Gastroesophageal sphincter (tissue), 3 donors: ENCODE measurements at regions not wholly inside any gene's neighbourhood (a gene's known extent, or its start where the extent isn't known, plus 50 kb on each side); places are given as distances from the start of the nearest gene placed in this dataset.

Experiments
- EP300 ChIP-seq: sonication (generic); formaldehyde crosslinking; IDR thresholded peaks from one replicate; pipeline ENCODE4 v1.6.1; 2017; ENCODE audit warnings: antibody characterized with exemption, mild to moderate bottlenecking
- POLR2AphosphoS5 ChIP-seq: sonication (generic); formaldehyde crosslinking; IDR thresholded peaks from one replicate; pipeline ENCODE4 v1.6.1; 2017; ENCODE audit warnings: antibody characterized with exemption
- TF ChIP-seq, protein P1 (sequence below), 4 experiments: fragments of 200-600 bp in 2 of 4; fragments of 450-650 bp in 2 of 4; sonication (generic) in 1 of 4; IDR thresholded peaks; one replicate each; pipeline ENCODE4 v1.5.1; 2017 to 2019; ENCODE audit warnings: antibody characterized with exemption in 4 of 4, mild to moderate bottlenecking in 2 of 4, moderate library complexity in 2 of 4

DNA sequence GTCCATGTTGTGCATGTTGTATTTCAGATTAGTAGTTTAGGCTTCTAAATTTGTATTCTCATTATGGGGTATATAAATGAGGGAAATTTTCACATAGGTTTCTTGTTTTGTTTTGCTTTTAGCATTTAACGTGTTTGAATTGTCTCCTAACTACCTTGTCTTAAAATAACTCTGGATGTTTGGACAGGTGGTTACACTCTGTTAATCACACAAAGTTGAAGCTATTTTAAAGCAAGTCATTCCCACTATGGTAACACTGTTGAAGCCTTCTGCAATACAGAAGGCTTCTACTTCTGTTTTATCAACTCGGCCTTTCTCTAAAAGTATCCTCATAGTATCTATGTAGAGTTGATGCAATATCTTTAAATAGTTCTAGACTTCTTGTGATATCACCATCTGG, 245.3 kb upstream of the HTR2A start:
- TF ChIP-seq POLR2AphosphoS5 (no peak), EP300 (no peak)
- TF ChIP-seq, protein P1, sequence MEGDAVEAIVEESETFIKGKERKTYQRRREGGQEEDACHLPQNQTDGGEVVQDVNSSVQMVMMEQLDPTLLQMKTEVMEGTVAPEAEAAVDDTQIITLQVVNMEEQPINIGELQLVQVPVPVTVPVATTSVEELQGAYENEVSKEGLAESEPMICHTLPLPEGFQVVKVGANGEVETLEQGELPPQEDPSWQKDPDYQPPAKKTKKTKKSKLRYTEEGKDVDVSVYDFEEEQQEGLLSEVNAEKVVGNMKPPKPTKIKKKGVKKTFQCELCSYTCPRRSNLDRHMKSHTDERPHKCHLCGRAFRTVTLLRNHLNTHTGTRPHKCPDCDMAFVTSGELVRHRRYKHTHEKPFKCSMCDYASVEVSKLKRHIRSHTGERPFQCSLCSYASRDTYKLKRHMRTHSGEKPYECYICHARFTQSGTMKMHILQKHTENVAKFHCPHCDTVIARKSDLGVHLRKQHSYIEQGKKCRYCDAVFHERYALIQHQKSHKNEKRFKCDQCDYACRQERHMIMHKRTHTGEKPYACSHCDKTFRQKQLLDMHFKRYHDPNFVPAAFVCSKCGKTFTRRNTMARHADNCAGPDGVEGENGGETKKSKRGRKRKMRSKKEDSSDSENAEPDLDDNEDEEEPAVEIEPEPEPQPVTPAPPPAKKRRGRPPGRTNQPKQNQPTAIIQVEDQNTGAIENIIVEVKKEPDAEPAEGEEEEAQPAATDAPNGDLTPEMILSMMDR (IDR thresholded peaks at IDR 0.05): no peak
